ENCODE measurements at regions not wholly inside any gene's neighbourhood (a gene's known extent, or its start where the extent isn't known, plus 50 kb on each side); places are given as distances from the start of the nearest gene placed in this dataset.
A peak's percentile ranks its signal among the peaks of the same experiment; 100 is the strongest.

DNA sequence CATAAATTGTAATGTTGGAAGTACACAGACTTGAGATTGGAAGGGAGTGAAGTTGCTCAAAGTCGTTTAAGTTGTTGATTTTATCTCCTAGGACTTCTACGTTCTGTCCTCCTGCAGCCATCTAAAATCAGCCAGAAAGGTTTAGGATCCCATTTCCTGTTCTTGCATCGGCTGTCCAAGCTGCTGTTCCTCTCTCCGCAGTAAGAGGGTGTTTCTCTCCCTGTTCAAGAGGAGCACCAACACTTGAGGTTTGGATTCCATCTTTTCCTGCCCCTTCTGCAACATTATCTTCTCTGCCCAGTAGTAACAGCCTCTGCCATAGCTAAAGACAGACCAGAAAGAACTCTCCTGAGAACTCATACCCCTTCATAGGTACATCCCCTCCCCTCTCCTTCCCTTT lies 373.4 kb downstream of the GADD45G start:
- H3K27ac ChIP-seq (ENCODE audit: low read depth, low read length): no peak overlapping the region
- H2AFZ ChIP-seq (ENCODE audit: low read length): peak overlapping the region; percentile 83
- no peaks in the 10 kb centered on the region for H3K9me3 ChIP-seq (ENCODE audit: low read depth, low read length)
- no peaks in the 10 kb centered on the region for H3K79me2 ChIP-seq (ENCODE audit: insufficient read depth, low read length)
- no peaks in the 10 kb centered on the region for H4K20me1 ChIP-seq (ENCODE audit: insufficient read depth, low read length)
- no peak overlapping the region for H3K4me3 ChIP-seq (ENCODE audit: insufficient read depth, low read length)
- no peaks in the 10 kb centered on the region for H3K4me1 ChIP-seq (ENCODE audit: insufficient read depth, low read length)
- H3K4me2 ChIP-seq (ENCODE audit: insufficient read depth, low read length): no peak overlapping the region
- no peak for DNase-seq (ENCODE audit: insufficient read length, low spot score, missing footprints)
- no peaks in the 10 kb centered on the region for H3K36me3 ChIP-seq (ENCODE audit: insufficient read depth, low read length)
- TF ChIP-seq, protein P1, sequence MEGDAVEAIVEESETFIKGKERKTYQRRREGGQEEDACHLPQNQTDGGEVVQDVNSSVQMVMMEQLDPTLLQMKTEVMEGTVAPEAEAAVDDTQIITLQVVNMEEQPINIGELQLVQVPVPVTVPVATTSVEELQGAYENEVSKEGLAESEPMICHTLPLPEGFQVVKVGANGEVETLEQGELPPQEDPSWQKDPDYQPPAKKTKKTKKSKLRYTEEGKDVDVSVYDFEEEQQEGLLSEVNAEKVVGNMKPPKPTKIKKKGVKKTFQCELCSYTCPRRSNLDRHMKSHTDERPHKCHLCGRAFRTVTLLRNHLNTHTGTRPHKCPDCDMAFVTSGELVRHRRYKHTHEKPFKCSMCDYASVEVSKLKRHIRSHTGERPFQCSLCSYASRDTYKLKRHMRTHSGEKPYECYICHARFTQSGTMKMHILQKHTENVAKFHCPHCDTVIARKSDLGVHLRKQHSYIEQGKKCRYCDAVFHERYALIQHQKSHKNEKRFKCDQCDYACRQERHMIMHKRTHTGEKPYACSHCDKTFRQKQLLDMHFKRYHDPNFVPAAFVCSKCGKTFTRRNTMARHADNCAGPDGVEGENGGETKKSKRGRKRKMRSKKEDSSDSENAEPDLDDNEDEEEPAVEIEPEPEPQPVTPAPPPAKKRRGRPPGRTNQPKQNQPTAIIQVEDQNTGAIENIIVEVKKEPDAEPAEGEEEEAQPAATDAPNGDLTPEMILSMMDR (IDR thresholded peaks at IDR 0.05; ENCODE audit: extremely low read depth, low read depth, low read length): peak; percentile 53
- H3K27me3 ChIP-seq (ENCODE audit: insufficient read depth, low read length): no peaks in the 10 kb centered on the region

- TF ChIP-seq, protein P1 (IDR thresholded peaks at IDR 0.05; ENCODE audit: extremely low read depth, low read depth, low read length): no peak
- Histone ChIP-seq H2AFZ (ENCODE audit: low read length) (no peak overlapping the region), H3K79me2 (ENCODE audit: insufficient read depth, low read length) (no peaks in the 10 kb centered on the region), H4K20me1 (ENCODE audit: insufficient read depth, low read length) (no peaks in the 10 kb centered on the region), H3K4me2 (ENCODE audit: insufficient read depth, low read length) (no peak overlapping the region), H3K36me3 (ENCODE audit: insufficient read depth, low read length) (no peaks in the 10 kb centered on the region), H3K27ac (ENCODE audit: low read depth, low read length) (no peak overlapping the region), H3K4me3 (ENCODE audit: insufficient read depth, low read length) (no peak overlapping the region), H3K4me1 (ENCODE audit: insufficient read depth, low read length) (peaks cover 10% of the 10 kb centered on the region), H3K27me3 (ENCODE audit: insufficient read depth, low read length) (no peaks in the 10 kb centered on the region), H3K9me3 (ENCODE audit: low read depth, low read length) (no peaks in the 10 kb centered on the region)
- no peak for DNase-seq (ENCODE audit: insufficient read length, low spot score, missing footprints)
Observed at GRCh38 chr9:89980600-89980999, 375.8 kb downstream of the GADD45G start.

DNA sequence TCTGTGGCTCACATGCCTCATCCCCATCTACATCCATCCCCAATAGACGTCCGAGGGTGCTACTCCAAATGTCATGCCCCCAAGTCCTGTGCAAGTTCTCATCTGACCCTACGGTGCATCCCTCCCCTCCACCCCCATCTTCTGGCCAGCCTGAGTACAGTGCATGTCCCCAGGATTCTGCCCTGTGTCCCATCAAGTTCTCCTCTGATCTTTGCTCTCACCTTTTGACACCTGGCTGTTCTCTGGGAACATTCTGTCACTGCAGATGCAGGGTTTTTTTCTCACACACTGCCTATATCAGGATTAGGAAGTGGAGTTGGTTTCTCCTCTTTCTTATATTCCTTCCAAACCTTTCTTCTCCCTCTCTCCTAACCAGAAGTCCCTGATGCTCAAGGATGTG lies 377.2 kb downstream of the GADD45G start:
- H3K4me1 ChIP-seq (ENCODE audit: insufficient read depth, low read length): peaks cover 10% of the 10 kb centered on the region
- no peaks in the 10 kb centered on the region for H3K9me3 ChIP-seq (ENCODE audit: low read depth, low read length)
- no peak for DNase-seq (ENCODE audit: insufficient read length, low spot score, missing footprints)
- H3K27me3 ChIP-seq (ENCODE audit: insufficient read depth, low read length): no peaks in the 10 kb centered on the region
- H3K4me3 ChIP-seq (ENCODE audit: insufficient read depth, low read length): no peak overlapping the region
- no peak overlapping the region for H2AFZ ChIP-seq (ENCODE audit: low read length)
- H3K36me3 ChIP-seq (ENCODE audit: insufficient read depth, low read length): no peaks in the 10 kb centered on the region
- no peaks in the 10 kb centered on the region for H4K20me1 ChIP-seq (ENCODE audit: insufficient read depth, low read length)
- TF ChIP-seq, protein P1 (IDR thresholded peaks at IDR 0.05; ENCODE audit: extremely low read depth, low read depth, low read length): no peak
- H3K4me2 ChIP-seq (ENCODE audit: insufficient read depth, low read length): no peak overlapping the region
- no peak overlapping the region for H3K27ac ChIP-seq (ENCODE audit: low read depth, low read length)
- H3K79me2 ChIP-seq (ENCODE audit: insufficient read depth, low read length): no peaks in the 10 kb centered on the region

- no peaks in the 10 kb centered on the region for H4K20me1 ChIP-seq (ENCODE audit: insufficient read depth, low read length)
- peaks cover 10% of the 10 kb centered on the region for H3K4me1 ChIP-seq (ENCODE audit: insufficient read depth, low read length)
- no peaks in the 10 kb centered on the region for H3K9me3 ChIP-seq (ENCODE audit: low read depth, low read length)
- H2AFZ ChIP-seq (ENCODE audit: low read length): no peak overlapping the region
- no peak for DNase-seq (ENCODE audit: insufficient read length, low spot score, missing footprints)
- TF ChIP-seq, protein P1 (IDR thresholded peaks at IDR 0.05; ENCODE audit: extremely low read depth, low read depth, low read length): no peak
- H3K36me3 ChIP-seq (ENCODE audit: insufficient read depth, low read length): no peaks in the 10 kb centered on the region
- no peak overlapping the region for H3K27ac ChIP-seq (ENCODE audit: low read depth, low read length)
- H3K4me2 ChIP-seq (ENCODE audit: insufficient read depth, low read length): no peak overlapping the region
- H3K4me3 ChIP-seq (ENCODE audit: insufficient read depth, low read length): no peak overlapping the region
- no peaks in the 10 kb centered on the region for H3K27me3 ChIP-seq (ENCODE audit: insufficient read depth, low read length)
- no peaks in the 10 kb centered on the region for H3K79me2 ChIP-seq (ENCODE audit: insufficient read depth, low read length)
Observed at GRCh38 chr9:89983411-89983810, 378.6 kb downstream of the GADD45G start.
